ENCODE measurements at regions not wholly inside any gene's neighbourhood (a gene's known extent, or its start where the extent isn't known, plus 50 kb on each side); places are given as distances from the start of the nearest gene placed in this dataset.
"Not testable (repeated sequence)": the region's sequence is repeated elsewhere in the genome, so short reads cannot be mapped to it uniquely, and the experiment has no call there.

GRCh38 chr9:38153910-38154291, 84.9 kb upstream of the SHB start:
- DNase-seq = no peak

GRCh38 chr9:38153152-38153909, 84.3 kb upstream of the SHB start:
- DNase-seq = no peak

GRCh38 chr9:38149647-38150046, 80.6 kb upstream of the SHB start:
- DNase-seq = no peak

GRCh38 chr9:38146844-38147243, 77.8 kb upstream of the SHB start:
- DNase-seq = no peak

- DNase-seq = no peak
Measured at GRCh38 chr9:38145526-38146053, 76.6 kb upstream of the SHB start.

- DNase-seq = no peak
Measured at GRCh38 chr9:38144421-38144820, 75.4 kb upstream of the SHB start.

GRCh38 chr9:38141746-38142591, 72.9 kb upstream of the SHB start:
- DNase-seq = no peak

- no peak for DNase-seq
Measured at GRCh38 chr9:38138276-38138675, 69.2 kb upstream of the SHB start.

GRCh38 chr9:38137342-38137741, 68.3 kb upstream of the SHB start:
- DNase-seq = no peak

GRCh38 chr9:38136386-38136785, 67.4 kb upstream of the SHB start:
- no peak for DNase-seq

GRCh38 chr9:38134611-38135237, 65.7 kb upstream of the SHB start:
- no peak for DNase-seq

GRCh38 chr9:38133595-38133994, 64.6 kb upstream of the SHB start:
- no peak for DNase-seq

- no peak for DNase-seq
Measured at GRCh38 chr9:38132956-38133355, 63.9 kb upstream of the SHB start.

- no peak for DNase-seq
Measured at GRCh38 chr9:38131729-38132128, 62.7 kb upstream of the SHB start.

- no peak for DNase-seq
Measured at GRCh38 chr9:38130724-38131123, 61.7 kb upstream of the SHB start.

- no peak for DNase-seq
Measured at GRCh38 chr9:38129366-38129765, 60.3 kb upstream of the SHB start.

- no peak for DNase-seq
Measured at GRCh38 chr9:38128752-38129270, 59.8 kb upstream of the SHB start.

GRCh38 chr9:38127271-38127839, 58.3 kb upstream of the SHB start:
- peak; percentile 26 for DNase-seq

- DNase-seq = no peak
Measured at GRCh38 chr9:38126730-38127129, 57.7 kb upstream of the SHB start.

- DNase-seq = no peak
Measured at GRCh38 chr9:38125889-38126288, 56.9 kb upstream of the SHB start.

GRCh38 chr9:38123359-38123758, 54.3 kb upstream of the SHB start:
- DNase-seq = not testable (repeated sequence)

GRCh38 chr9:38120961-38121360, 51.9 kb upstream of the SHB start:
- no peak for DNase-seq
